A549 (cell line): ENCODE measurements at regions not wholly inside any gene's neighbourhood (a gene's known extent, or its start where the extent isn't known, plus 50 kb on each side); places are given as distances from the start of the nearest gene placed in this dataset.
"Not testable (repeated sequence)": the region's sequence is repeated elsewhere in the genome, so short reads cannot be mapped to it uniquely, and the experiment has no call there.

Source experiments
- ATAC-seq, 2 experiments: fragments of 200-7000 bp in 1 of 2; fragments of >200 bp in 1 of 2; cut with Nextera tagmentation in 1 of 2; cut with Tn5 transposase in 1 of 2; 3 replicates each; pipeline versions ENCODE4 v1.8.0 to v1.9.1; 2018 to 2020; ENCODE audit warnings: mild to moderate bottlenecking in 1 of 2, moderate library complexity in 1 of 2
- CTCF ChIA-PET: fragments of 300-600 bp; sonication (Branson Sonifier 250); formaldehyde crosslinking; extraction: SDS; loops from one replicate; lab custom pipeline; 2021; ENCODE audit warnings: antibody characterized with exemption, inconsistent platforms; lab: Yijun Ruan, JAX
- POLR2A ChIA-PET: fragments of 350-600 bp; formaldehyde crosslinking; extraction: SDS; loops from one replicate; lab custom pipeline; 2021; ENCODE audit warnings: antibody characterized with exemption, inconsistent platforms; lab: Yijun Ruan, JAX
- DNase-seq, 2 experiments: peaks; one replicate each; pipeline versions ENCODE4 v3.0.0 to v3.0.0-alpha.2; 2011 to 2016; ENCODE audit warnings: low read depth in 1 of 2, low spot score in 1 of 2
- FAIRE-seq: peaks from 2 replicates; lab custom pipeline; 2011; peaks lifted over from hg19 to GRCh38; lab: Jason Lieb, UNC
- H3K27ac ChIP-seq, 2 experiments: fragments of >200 bp; sonication (Bioruptor Twin); formaldehyde crosslinking; 3 replicates each; pipeline ENCODE4 v1.5.1; 2016 to 2017
- H3K4me1 ChIP-seq: fragments of >200 bp; sonication (Bioruptor Twin); formaldehyde crosslinking; 3 replicates; pipeline ENCODE4 v1.6.1; 2016
- H3K4me2 ChIP-seq: fragments of >200 bp; sonication (Bioruptor Twin); formaldehyde crosslinking; 3 replicates; pipeline ENCODE4 v1.6.1; 2016
- H3K4me3 ChIP-seq: fragments of >200 bp; sonication (Bioruptor Twin); formaldehyde crosslinking; 3 replicates; pipeline ENCODE4 v1.5.1; 2016
- H3K9me3 ChIP-seq: fragments of >200 bp; sonication (Bioruptor Twin); formaldehyde crosslinking; 3 replicates; pipeline ENCODE4 v1.6.1; 2016
- ATOH8 ChIP-seq: fragments of 250-450 bp; sonication (Bioruptor Pico); IDR thresholded peaks from 2 replicates; pipeline ENCODE4 v1.5.0; 2020; ENCODE audit warnings: low read depth, mild to moderate bottlenecking, moderate library complexity
- CBX2 ChIP-seq: fragments of 200-600 bp; sonication (generic); IDR thresholded peaks from 2 replicates; pipeline ENCODE4 v1.6.1; 2016; ENCODE audit warnings: low read depth, mild to moderate bottlenecking, borderline replicate concordance
- CHD2 ChIP-seq: fragments of 150-350 bp; IDR thresholded peaks from 2 replicates; pipeline ENCODE4 v1.6.1; 2014; ENCODE audit warnings: low read length; ENCODE audit not compliant: partially characterized antibody
- CHD4 ChIP-seq: fragments of 200-600 bp; sonication (generic); IDR thresholded peaks from 2 replicates; pipeline ENCODE4 v1.6.1; 2016; ENCODE audit warnings: antibody characterized with exemption, mild to moderate bottlenecking, borderline replicate concordance
- EHF ChIP-seq: fragments of 250-450 bp; sonication (Bioruptor Pico); IDR thresholded peaks from 2 replicates; pipeline ENCODE4 v1.5.0; 2020; ENCODE audit warnings: mild to moderate bottlenecking
- FOSB ChIP-seq: fragments of 250-450 bp; sonication (Bioruptor Pico); IDR thresholded peaks from 2 replicates; pipeline ENCODE4 v1.5.0; 2020; ENCODE audit warnings: mild to moderate bottlenecking, moderate library complexity
- FOXS1 ChIP-seq: fragments of 250-450 bp; sonication (Bioruptor Pico); IDR thresholded peaks from 2 replicates; pipeline ENCODE4 v1.5.0; 2020; ENCODE audit warnings: mild to moderate bottlenecking, moderate library complexity
- HOXB13 ChIP-seq: fragments of 250-450 bp; sonication (Bioruptor Pico); IDR thresholded peaks from 2 replicates; pipeline ENCODE4 v1.5.0; 2020; ENCODE audit warnings: low read depth, mild to moderate bottlenecking, moderate library complexity
- JUNB ChIP-seq: fragments of >200 bp; sonication (Bioruptor Twin); formaldehyde crosslinking; IDR thresholded peaks from 2 replicates; pipeline ENCODE4 v1.6.1; 2016
- KDM1A ChIP-seq: fragments of 200-600 bp; sonication (generic); IDR thresholded peaks from 2 replicates; pipeline ENCODE4 v1.6.1; 2016; ENCODE audit warnings: low read depth, mild to moderate bottlenecking
- MAFK ChIP-seq: fragments of 450-650 bp; IDR thresholded peaks from 2 replicates; pipeline ENCODE4 v1.6.1; 2014; ENCODE audit not compliant: partially characterized antibody
- MAX ChIP-seq: IDR thresholded peaks from 2 replicates; pipeline ENCODE4 v1.6.1; 2012
- NPAS2 ChIP-seq: fragments of 250-450 bp; sonication (Bioruptor Pico); IDR thresholded peaks from 2 replicates; pipeline ENCODE4 v1.8.0; 2022; ENCODE audit warnings: mild to moderate bottlenecking, moderate library complexity, borderline replicate concordance
- PBX3 ChIP-seq: IDR thresholded peaks from 2 replicates; pipeline ENCODE4 v1.6.1; 2012
- RAD21 ChIP-seq, 2 experiments: fragments of >200 bp in 1 of 2; sonication (Bioruptor Twin) in 1 of 2; formaldehyde crosslinking in 1 of 2; IDR thresholded peaks in 1 of 2; conservative IDR thresholded peaks in 1 of 2; 2 replicates in 1 of 2; 3 replicates in 1 of 2; pipeline ENCODE4 v1.6.1; 2012 to 2018; ENCODE audit warnings: inconsistent platforms in 1 of 2
- RARB ChIP-seq: fragments of 250-450 bp; sonication (Bioruptor Pico); IDR thresholded peaks from 2 replicates; pipeline ENCODE4 v1.8.0; 2021; ENCODE audit warnings: mild to moderate bottlenecking, moderate library complexity
- RCOR1 ChIP-seq: fragments of 150-350 bp; IDR thresholded peaks from 2 replicates; pipeline ENCODE4 v1.6.1; 2014; ENCODE audit warnings: antibody characterized with exemption, low read length, low read depth
- REST ChIP-seq: fragments of 200-600 bp; sonication (generic); IDR thresholded peaks from 2 replicates; pipeline ENCODE4 v1.6.1; 2016; ENCODE audit warnings: antibody characterized with exemption, mild to moderate bottlenecking, moderate library complexity
- RFX5 ChIP-seq: fragments of 450-650 bp; IDR thresholded peaks from 2 replicates; pipeline ENCODE4 v1.7.1; 2014; ENCODE audit warnings: antibody characterized with exemption, mild to moderate bottlenecking, moderate library complexity
- RNF2 ChIP-seq: fragments of 200-600 bp; sonication (generic); IDR thresholded peaks from 2 replicates; pipeline ENCODE4 v1.6.1; 2016; ENCODE audit warnings: low read depth, mild to moderate bottlenecking, antibody characterized with exemption, moderate library complexity, borderline replicate concordance
- ZC3H11A ChIP-seq: fragments of 450-650 bp; IDR thresholded peaks from 2 replicates; pipeline ENCODE4 v1.6.1; 2014; ENCODE audit warnings: antibody characterized with exemption, mild to moderate bottlenecking
- ZFP36 ChIP-seq: fragments of 450-650 bp; IDR thresholded peaks from 2 replicates; pipeline ENCODE4 v1.6.1; 2014; ENCODE audit warnings: borderline replicate concordance; ENCODE audit not compliant: partially characterized antibody
- ZNF302 ChIP-seq: fragments of 250-450 bp; sonication (Bioruptor Pico); IDR thresholded peaks from 2 replicates; pipeline ENCODE4 v1.9.0; 2021; ENCODE audit warnings: inconsistent platforms, mild to moderate bottlenecking, moderate library complexity
- WGBS: methylation state at CpG from one replicate; pipeline ENCODE4 v1.1.6; 2017; ENCODE audit errors: missing lambda C conversion rate; 5-methylcytosine and 5-hydroxymethylcytosine counted together
- TF ChIP-seq, protein P1 (sequence below): fragments of >200 bp; sonication (Bioruptor Twin); formaldehyde crosslinking; IDR thresholded peaks from 3 replicates; pipeline ENCODE4 v1.5.1; 2016

DNA sequence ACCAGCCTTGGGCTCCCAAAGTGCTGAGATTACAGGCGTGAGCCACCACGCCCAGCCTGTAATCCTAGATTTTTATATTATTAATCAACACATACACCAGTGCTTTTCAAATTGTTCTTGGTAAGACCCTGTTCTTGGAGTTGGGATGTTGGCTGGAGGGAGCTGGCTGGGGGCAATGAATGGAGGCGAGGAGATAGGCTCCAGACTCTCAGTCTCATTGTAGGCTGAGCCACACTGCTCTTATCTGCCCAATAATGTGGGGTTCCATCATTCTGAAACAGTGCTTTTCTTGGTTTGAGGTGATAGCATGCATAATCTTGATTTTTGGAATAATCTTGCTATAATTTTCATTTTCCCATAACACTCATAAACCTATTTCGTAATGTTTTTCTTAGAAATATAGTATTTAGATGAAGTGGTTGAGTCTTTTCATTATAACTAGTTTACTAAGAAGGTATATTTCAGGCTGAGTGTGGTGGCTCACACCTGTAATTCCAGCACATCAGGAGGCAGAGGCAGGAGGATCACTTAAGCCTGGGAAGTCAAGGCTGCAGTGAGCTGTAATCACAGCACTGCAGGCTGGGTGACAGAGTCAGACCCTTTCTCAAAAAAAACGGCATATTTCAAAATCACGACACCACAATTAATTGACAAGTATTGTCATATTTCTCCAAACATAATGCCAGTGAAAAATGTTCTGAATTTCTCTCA, 65.1 kb upstream of the LYZL2 start:
- Histone ChIP-seq H3K9me3 (no peaks in the 10 kb centered on the region), H3K27ac (peak overlapping the region in 1 of 2 experiments; percentile 86; a peak in 3 of 6 replicates), H3K4me3 (no peak overlapping the region), H3K4me2 (peak overlapping the region; percentile 68)
- no peak for FAIRE-seq
- POLR2A ChIA-PET = no interaction called here
- no peak for ATAC-seq
- WGBS = 88% methylated on average over 6 of the region's 6 CpGs
- no peak for TF ChIP-seq NPAS2 (CRISPR knock-in tag)
- TF ChIP-seq JUNB = no peak
- TF ChIP-seq FOSB (CRISPR knock-in tag) = no peak
- no peak for TF ChIP-seq RCOR1
- no peak for TF ChIP-seq KDM1A
- no peak for TF ChIP-seq CHD4
- no peak for TF ChIP-seq RAD21 (conservative IDR thresholded peaks at IDR 0.05 in 1 of 2, IDR thresholded peaks at IDR 0.05 in 1 of 2)
- TF ChIP-seq HOXB13 (CRISPR knock-in tag) = no peak
- no peak for TF ChIP-seq RARB
- no peak for TF ChIP-seq ZFP36
- TF ChIP-seq PBX3 = no peak
- TF ChIP-seq EHF (CRISPR knock-in tag) = no peak
- TF ChIP-seq MAX = no peak
- no peak for TF ChIP-seq RFX5
- TF ChIP-seq FOXS1 (CRISPR knock-in tag) = no peak
- no peak for TF ChIP-seq CHD2
- TF ChIP-seq, all 56 proteins: peak for 0
- no peak for DNase-seq
- CTCF ChIA-PET = interaction anchor here (1.0 to 2.1 kb wide), 4 partner anchors 9 to 55 kb away, joined by 4 to 9 read pairs (median 5); no protein-coding TSS in a partner anchor
- peaks cover 15% of the 10 kb centered on the region for H3K4me1 ChIP-seq

GRCh38 chr10:30691639-30692015, 62.1 kb upstream of the LYZL2 start:
- FAIRE-seq = no peak
- Histone ChIP-seq H3K27ac (no peak overlapping the region), H3K9me3 (no peaks in the 10 kb centered on the region), H3K4me2 (no peak overlapping the region), H3K4me1 (peaks cover 23% of the 10 kb centered on the region), H3K4me3 (no peak overlapping the region)
- CTCF ChIA-PET = interaction anchor here (0.8 to 2.0 kb wide), 3 partner anchors 21 to 60 kb away, joined by 3 to 6 read pairs (median 5); no protein-coding TSS in a partner anchor
- POLR2A ChIA-PET = no interaction called here
- 82% methylated on average over 13 of the region's 13 CpGs for WGBS
- no peak for ATAC-seq
- no peak for DNase-seq
- TF ChIP-seq ZC3H11A (no peak), RNF2 (no peak), MAFK (no peak), REST (no peak), ZNF302 (CRISPR knock-in tag) (no peak), RAD21 (conservative IDR thresholded peaks at IDR 0.05 in 1 of 2, IDR thresholded peaks at IDR 0.05 in 1 of 2) (no peak), CBX2 (no peak), ATOH8 (CRISPR knock-in tag) (no peak)
- TF ChIP-seq, protein P1, sequence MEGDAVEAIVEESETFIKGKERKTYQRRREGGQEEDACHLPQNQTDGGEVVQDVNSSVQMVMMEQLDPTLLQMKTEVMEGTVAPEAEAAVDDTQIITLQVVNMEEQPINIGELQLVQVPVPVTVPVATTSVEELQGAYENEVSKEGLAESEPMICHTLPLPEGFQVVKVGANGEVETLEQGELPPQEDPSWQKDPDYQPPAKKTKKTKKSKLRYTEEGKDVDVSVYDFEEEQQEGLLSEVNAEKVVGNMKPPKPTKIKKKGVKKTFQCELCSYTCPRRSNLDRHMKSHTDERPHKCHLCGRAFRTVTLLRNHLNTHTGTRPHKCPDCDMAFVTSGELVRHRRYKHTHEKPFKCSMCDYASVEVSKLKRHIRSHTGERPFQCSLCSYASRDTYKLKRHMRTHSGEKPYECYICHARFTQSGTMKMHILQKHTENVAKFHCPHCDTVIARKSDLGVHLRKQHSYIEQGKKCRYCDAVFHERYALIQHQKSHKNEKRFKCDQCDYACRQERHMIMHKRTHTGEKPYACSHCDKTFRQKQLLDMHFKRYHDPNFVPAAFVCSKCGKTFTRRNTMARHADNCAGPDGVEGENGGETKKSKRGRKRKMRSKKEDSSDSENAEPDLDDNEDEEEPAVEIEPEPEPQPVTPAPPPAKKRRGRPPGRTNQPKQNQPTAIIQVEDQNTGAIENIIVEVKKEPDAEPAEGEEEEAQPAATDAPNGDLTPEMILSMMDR = no peak

GRCh38 chr10:30690948-30691638, 61.5 kb upstream of the LYZL2 start:
- POLR2A ChIA-PET, ATAC-seq, H3K4me3 ChIP-seq, H3K9me3 ChIP-seq, FAIRE-seq, H3K27ac ChIP-seq, DNase-seq, H3K4me2 ChIP-seq: not testable (repeated sequence)
- WGBS = 90% methylated on average over 24 of the region's 24 CpGs
- H3K4me1 ChIP-seq = peaks cover 19% of the 10 kb centered on the region
- CTCF ChIA-PET = interaction anchor here (0.8 to 2.0 kb wide), 3 partner anchors 35 to 61 kb away, joined by 3 to 5 read pairs (median 3); no protein-coding TSS in a partner anchor
